ENCODE measurements at regions not wholly inside any gene's neighbourhood (a gene's known extent, or its start where the extent isn't known, plus 50 kb on each side); places are given as distances from the start of the nearest gene placed in this dataset.

GRCh38 chr18:34028324-34028723, 196.4 kb downstream of the NOL4 start:
- no peak for TF ChIP-seq CTCF (IDR thresholded peaks at IDR 0.05; ENCODE audit: poor library complexity, severe bottlenecking)
- no peak for TF ChIP-seq EZH2 (IDR thresholded peaks at IDR 0.05; ENCODE audit: borderline replicate concordance, insufficient read depth, low read length, poor library complexity, severe bottlenecking)
- no peak for TF ChIP-seq POLR2AphosphoS5 (IDR thresholded peaks at IDR 0.05)
- no peak for TF ChIP-seq REST (IDR thresholded peaks at IDR 0.05; ENCODE audit: borderline replicate concordance)
- TF ChIP-seq EP300 (conservative IDR thresholded peaks at IDR 0.05; ENCODE audit: poor library complexity, severe bottlenecking), result no peak
- no peak for TF ChIP-seq TAF1 (IDR thresholded peaks at IDR 0.05; ENCODE audit: low read depth)
- no peak for TF ChIP-seq RAD21 (conservative IDR thresholded peaks at IDR 0.05)
- TF ChIP-seq SMC3 (conservative IDR thresholded peaks at IDR 0.05; ENCODE audit: poor library complexity), result no peak

Data from neural cell (in vitro differentiated cells).